Activated naive CD4-positive, alpha-beta T cell treated with anti-CD3 and anti-CD28 coated beads for 36 hours (primary cell): ENCODE measurements at regions not wholly inside any gene's neighbourhood (a gene's known extent, or its start where the extent isn't known, plus 50 kb on each side); places are given as distances from the start of the nearest gene placed in this dataset.

Experiments used
- CTCF ChIA-PET: fragments of 350-600 bp; sonication (Branson Sonifier 250); formaldehyde crosslinking; loops from one replicate; lab custom pipeline; 2021; ENCODE audit warnings: antibody characterized with exemption; lab: Charles Lee
- DNase-seq: peaks from one replicate; pipeline ENCODE4 v3.0.0-alpha.2; 2020
- H3K27ac Mint-ChIP-seq: one replicate; pipeline ENCODE4 v1.8.0; 2021; ENCODE audit warnings: mild to moderate bottlenecking, mixed read lengths
- H3K27me3 Mint-ChIP-seq: one replicate; pipeline ENCODE4 v1.8.0; 2021; ENCODE audit warnings: low read depth, mixed read lengths
- H3K36me3 Mint-ChIP-seq: one replicate; pipeline ENCODE4 v1.8.0; 2021; ENCODE audit warnings: low read depth, mixed read lengths
- H3K4me1 Mint-ChIP-seq: one replicate; pipeline ENCODE4 v1.8.0; 2021; ENCODE audit warnings: low read depth, mixed read lengths
- H3K4me3 Mint-ChIP-seq: one replicate; pipeline ENCODE4 v1.8.0; 2021; ENCODE audit warnings: mild to moderate bottlenecking, moderate library complexity, mixed read lengths
- H3K9me3 Mint-ChIP-seq: one replicate; pipeline ENCODE4 v1.8.0; 2021; ENCODE audit warnings: mixed read lengths
- intact Hi-C: fragments of 100-400 bp; cut with micrococcal nuclease; formaldehyde crosslinking; loops from one replicate; pipeline ENCODE4 v1.15.1; 2023

DNA sequence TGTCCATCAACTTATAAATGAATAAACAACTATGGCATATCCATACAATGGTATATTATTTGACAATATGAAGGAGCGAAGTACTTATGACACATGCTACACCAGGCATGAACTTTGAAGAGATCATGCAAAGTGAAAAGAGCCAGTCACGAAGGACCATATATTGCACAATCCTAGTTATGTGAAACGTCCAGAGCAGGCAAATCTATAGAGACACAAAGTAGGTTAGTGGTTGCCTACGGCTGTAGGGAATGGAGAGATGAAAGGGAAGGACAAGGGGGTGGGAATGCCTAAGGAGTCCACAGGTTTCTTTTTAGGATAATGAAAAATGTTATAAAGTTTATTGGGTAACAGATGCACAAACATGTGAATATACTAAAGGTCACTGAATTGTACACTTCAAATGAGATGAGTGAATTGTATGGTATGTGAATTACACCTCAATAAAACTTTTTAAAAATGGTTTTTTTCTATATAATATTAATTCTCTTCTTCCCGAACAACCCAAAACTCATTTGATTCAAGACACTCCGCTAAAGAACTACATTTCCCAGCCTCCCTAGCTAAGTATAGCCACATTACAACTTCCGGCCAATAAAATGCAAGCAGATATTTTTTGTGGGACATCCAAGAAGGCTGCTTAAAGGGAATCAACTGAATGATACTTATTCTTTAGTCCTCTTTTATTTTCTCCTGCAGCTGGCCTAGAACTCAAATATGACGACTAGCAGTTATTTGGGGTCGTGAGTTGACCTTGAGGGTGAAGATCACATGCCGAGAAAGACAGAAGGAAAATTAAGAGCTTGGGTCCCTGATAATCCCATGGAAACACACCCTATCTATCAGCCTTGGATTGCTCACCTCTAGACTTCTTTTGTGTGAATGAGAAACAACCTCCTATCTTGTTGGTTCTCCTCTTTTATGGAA, 187.2 kb downstream of the TTC8 start:
- CTCF ChIA-PET, result interaction anchor here (0.7 to 3.0 kb wide), 3 partner anchors 110 to 1741 kb away, joined by 3 to 8 read pairs (median 5); no protein-coding TSS in a partner anchor

DNA sequence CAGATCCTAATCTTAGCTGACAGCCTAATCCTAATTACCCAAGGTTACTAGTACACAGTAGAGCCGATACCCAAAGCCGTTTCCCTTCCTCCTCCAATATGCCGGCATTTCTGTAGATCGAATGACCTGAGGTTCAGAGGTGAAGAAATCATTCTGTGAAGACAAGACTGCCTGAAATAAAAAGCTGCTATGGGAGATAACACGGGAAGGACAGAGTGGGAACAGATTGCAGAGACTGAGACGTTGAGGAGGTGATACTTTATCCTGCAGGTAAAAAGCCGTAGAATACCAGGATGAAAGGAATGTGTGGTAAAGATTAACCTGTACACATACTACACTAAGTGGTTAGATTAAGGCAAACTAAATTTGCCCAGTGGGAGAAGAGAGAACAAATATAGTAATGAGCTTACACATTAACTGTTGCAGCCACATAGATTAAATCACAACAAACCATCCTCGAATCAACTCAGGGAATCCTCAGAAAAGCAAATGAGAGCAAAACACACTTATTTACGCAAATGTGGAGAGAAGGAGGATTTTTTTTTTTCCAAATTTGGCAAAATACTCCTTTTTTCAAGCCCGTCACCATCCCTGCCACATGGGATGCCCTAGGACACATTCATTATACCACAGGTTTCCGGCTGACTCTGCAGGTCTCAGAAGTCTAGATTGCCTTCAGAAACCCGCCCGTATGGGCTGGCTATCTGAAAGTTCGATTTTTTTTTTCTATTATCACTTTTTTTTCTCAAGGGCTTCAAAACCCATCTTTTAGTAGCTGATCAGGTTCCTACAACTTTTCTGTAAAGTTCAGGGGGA, 188.0 kb downstream of the TTC8 start:
- DNase-seq, result no peak
- peaks cover 5% of the 10 kb centered on the region for H3K4me1 Mint-ChIP-seq
- H3K36me3 Mint-ChIP-seq, result no peaks in the 10 kb centered on the region
- no peak overlapping the region for H3K4me3 Mint-ChIP-seq
- H3K27me3 Mint-ChIP-seq, result peaks cover 7% of the 10 kb centered on the region
- H3K27ac Mint-ChIP-seq, result no peak overlapping the region
- intact Hi-C loops, result loop anchor here (1.0 to 2.0 kb wide), 3 partner anchors 345 to 520 kb away; no protein-coding TSS in a partner anchor
- CTCF ChIA-PET, result interaction anchor here (0.7 to 3.0 kb wide), 4 partner anchors 109 to 1740 kb away, joined by 3 to 8 read pairs (median 5); no protein-coding TSS in a partner anchor
- no peaks in the 10 kb centered on the region for H3K9me3 Mint-ChIP-seq

More for the DNA sequence above, 187.2 kb downstream of the TTC8 start:
- H3K9me3 Mint-ChIP-seq, result no peaks in the 10 kb centered on the region
- intact Hi-C loops, result loop anchor here (2.0 kb wide), 2 partner anchors 455 to 519 kb away; no protein-coding TSS in a partner anchor
- peaks cover 5% of the 10 kb centered on the region for H3K4me1 Mint-ChIP-seq
- DNase-seq, result no peak
- H3K4me3 Mint-ChIP-seq, result no peak overlapping the region
- H3K36me3 Mint-ChIP-seq, result no peaks in the 10 kb centered on the region
- H3K27ac Mint-ChIP-seq, result no peak overlapping the region
- peaks cover 7% of the 10 kb centered on the region for H3K27me3 Mint-ChIP-seq

DNA sequence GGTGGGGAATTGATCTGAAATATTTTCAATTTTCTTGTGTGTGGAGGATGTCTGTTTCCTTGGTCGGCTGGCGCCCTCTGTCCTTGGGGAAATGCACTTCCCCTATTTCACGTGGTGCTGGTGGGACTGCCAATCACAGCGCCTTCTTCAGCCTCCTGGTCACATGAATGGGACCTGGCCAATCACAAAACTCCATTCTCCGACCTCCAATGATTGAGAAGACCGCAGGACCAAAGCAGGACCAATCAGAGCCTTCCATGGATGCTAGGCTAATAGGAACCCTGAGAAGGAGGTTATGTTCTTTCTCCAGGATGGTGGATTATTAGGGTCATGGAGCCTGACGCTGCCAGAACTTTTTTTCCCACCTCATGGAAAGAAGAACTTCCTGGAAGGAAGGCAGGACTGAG, 188.7 kb downstream of the TTC8 start:
- DNase-seq, result peak; percentile 52
- H3K27ac Mint-ChIP-seq, result no peak overlapping the region
- intact Hi-C loops, result loop anchor here (1.0 to 2.0 kb wide), 3 partner anchors 346 to 520 kb away; no protein-coding TSS in a partner anchor
- peaks cover under 1% of the 10 kb centered on the region for H3K4me1 Mint-ChIP-seq
- H3K27me3 Mint-ChIP-seq, result peaks cover 7% of the 10 kb centered on the region
- CTCF ChIA-PET, result interaction anchor here (3.0 kb wide), 1 partner anchor 345 kb away, joined by 8 read pairs; no protein-coding TSS in a partner anchor
- no peaks in the 10 kb centered on the region for H3K9me3 Mint-ChIP-seq
- H3K4me3 Mint-ChIP-seq, result no peak overlapping the region
- H3K36me3 Mint-ChIP-seq, result no peaks in the 10 kb centered on the region

DNA sequence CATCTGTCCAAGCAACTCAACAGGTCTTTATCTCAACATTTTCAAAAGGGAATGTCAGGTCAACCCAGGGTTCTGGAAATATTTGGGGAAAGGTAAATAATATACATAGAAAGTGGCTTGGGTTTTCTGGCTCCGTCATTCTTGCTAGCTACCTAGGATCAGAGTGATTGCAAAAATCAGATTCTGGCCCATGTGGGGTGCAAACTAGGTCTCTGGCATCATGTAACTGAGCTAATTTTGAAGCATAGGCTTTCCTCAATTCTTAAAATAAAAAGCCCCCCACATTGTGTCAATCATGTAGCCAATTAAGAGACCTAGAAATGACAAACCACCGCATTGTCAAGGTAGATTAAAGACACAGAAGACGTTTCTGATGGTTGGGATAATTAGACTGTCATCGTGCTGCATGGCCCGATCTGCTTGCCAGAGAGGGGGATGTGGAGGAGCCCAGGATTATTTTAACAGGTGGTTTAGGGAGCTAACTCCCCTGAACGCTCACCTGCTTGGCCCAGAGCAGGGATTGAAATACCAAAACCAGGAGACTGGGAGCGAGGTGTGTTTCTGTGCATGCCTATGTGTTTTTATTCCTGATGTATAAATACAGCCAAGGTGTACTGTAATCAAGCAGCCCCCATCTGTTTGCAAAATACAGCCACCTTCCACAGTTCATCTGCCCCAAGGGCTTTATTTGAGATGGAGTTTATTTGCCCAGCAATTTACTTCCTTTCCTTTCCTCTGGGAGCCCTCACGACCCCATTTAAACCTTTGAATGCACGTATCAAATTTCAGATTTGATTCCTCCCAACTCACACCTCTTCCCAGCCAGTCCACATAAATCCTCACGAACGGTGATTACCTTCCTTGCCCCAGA, 189.5 kb downstream of the TTC8 start:
- no peaks in the 10 kb centered on the region for H3K36me3 Mint-ChIP-seq
- no peaks in the 10 kb centered on the region for H3K4me1 Mint-ChIP-seq
- peaks cover 7% of the 10 kb centered on the region for H3K27me3 Mint-ChIP-seq
- no peaks in the 10 kb centered on the region for H3K9me3 Mint-ChIP-seq
- DNase-seq, result no peak
- intact Hi-C loops, result loop anchor here (1.0 to 2.0 kb wide), 3 partner anchors 347 to 521 kb away; no protein-coding TSS in a partner anchor
- no peak overlapping the region for H3K4me3 Mint-ChIP-seq
- H3K27ac Mint-ChIP-seq, result no peak overlapping the region
- CTCF ChIA-PET, result interaction anchor here (0.5 to 3.0 kb wide), 3 partner anchors 13 to 346 kb away, joined by 3 to 8 read pairs (median 6); no protein-coding TSS in a partner anchor

DNA sequence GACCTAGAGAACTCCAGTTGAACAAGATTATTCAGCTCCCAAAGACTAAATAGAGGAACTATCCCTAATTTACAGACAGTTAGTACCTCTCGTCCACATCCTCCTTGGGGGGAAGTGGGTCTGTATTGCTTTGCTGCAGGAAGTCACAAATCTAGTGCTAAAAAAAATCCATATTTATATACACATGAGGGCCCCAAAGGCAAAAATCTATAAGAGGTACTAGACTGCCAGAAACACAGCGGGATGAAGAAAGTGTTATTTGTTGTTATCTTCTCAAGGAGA, 190.1 kb downstream of the TTC8 start:
- Mint-ChIP-seq H3K27ac (no peak overlapping the region), H3K9me3 (no peaks in the 10 kb centered on the region), H3K4me3 (no peak overlapping the region), H3K36me3 (no peaks in the 10 kb centered on the region), H3K27me3 (peaks cover 7% of the 10 kb centered on the region), H3K4me1 (no peaks in the 10 kb centered on the region)
- no peak for DNase-seq
- CTCF ChIA-PET, result interaction anchor here (1.5 to 3.0 kb wide), 2 partner anchors 13 to 347 kb away, joined by 6 to 8 read pairs; no protein-coding TSS in a partner anchor
- intact Hi-C loops, result no loop called here

DNA sequence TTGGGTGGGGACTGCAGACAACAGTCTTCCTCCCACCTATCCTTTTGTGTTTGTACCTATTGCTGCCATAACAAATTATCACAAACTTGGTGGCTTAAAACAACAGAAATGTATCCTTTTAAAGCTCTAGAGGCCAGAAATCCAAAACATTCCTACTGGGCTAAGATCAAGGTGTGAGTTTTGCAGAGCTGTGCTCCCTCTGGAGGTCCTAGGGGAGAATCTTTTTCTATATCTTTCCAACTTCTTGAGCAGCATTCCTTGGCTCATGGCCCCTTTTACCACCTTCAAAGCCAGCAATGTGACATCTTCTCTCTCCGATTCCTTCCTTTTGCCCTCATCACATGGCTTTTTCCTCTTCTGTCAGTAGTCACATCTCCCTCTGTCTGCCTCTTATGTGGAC, 190.6 kb downstream of the TTC8 start:
- no peak overlapping the region for H3K27ac Mint-ChIP-seq

DNA sequence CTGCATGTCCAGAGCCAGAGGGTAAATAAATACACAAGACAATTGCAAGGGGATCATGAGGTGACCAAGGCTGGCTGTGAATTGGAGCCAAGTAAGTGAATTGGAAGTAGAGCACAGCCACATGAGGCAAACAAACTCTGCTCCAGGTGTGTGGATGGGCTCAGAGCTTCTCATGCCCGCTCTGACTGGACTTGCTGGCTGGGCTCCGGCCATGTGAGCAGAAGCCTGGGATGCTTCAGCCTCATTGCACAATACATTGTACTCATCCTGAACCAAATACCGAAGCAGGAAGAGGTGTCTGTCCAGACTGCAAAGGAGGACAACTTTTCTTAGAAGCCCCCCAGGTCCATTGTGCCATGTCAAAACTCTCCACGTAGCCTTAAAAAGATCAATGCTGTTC, 193.0 kb downstream of the TTC8 start:
- no peaks in the 10 kb centered on the region for H3K9me3 Mint-ChIP-seq
- intact Hi-C loops, result no loop called here
- H3K27ac Mint-ChIP-seq, result no peak overlapping the region
- DNase-seq, result no peak
- no peak overlapping the region for H3K4me3 Mint-ChIP-seq
- peaks cover 13% of the 10 kb centered on the region for H3K27me3 Mint-ChIP-seq
- H3K4me1 Mint-ChIP-seq, result no peaks in the 10 kb centered on the region
- H3K36me3 Mint-ChIP-seq, result no peaks in the 10 kb centered on the region
- CTCF ChIA-PET, result no interaction called here

More for the DNA sequence above, 190.6 kb downstream of the TTC8 start:
- Mint-ChIP-seq H3K36me3 (no peaks in the 10 kb centered on the region), H3K4me1 (no peaks in the 10 kb centered on the region), H3K9me3 (no peaks in the 10 kb centered on the region), H3K27me3 (peaks cover 7% of the 10 kb centered on the region), H3K4me3 (no peak overlapping the region)
- intact Hi-C loops, result no loop called here
- CTCF ChIA-PET, result interaction anchor here (1.5 kb wide), 1 partner anchor 12 kb away, joined by 6 read pairs; no protein-coding TSS in a partner anchor
- DNase-seq, result no peak

DNA sequence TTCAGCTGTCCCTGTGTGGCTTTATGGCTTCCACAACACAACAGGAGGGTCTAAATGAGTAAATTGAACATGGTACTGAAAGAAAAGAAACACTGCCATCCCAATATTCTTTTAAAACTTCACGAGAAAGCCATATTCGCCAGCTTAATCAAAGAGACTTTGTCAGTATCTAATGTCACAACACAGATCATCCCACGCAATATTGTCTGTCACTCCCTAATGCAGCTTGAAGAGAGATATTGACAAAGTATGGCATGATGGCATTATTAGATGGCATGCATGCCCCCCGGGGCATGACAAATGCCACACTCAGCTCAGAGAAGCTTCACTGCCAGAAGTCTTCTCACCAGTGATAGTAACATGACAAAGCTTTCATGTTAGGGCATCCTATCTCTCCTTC, 197.8 kb downstream of the TTC8 start:
- Mint-ChIP-seq H3K36me3 (no peaks in the 10 kb centered on the region), H3K9me3 (no peaks in the 10 kb centered on the region), H3K27ac (no peak overlapping the region), H3K4me1 (no peaks in the 10 kb centered on the region), H3K27me3 (peaks cover 30% of the 10 kb centered on the region), H3K4me3 (no peak overlapping the region)
- CTCF ChIA-PET, result interaction anchor here (0.6 to 1.2 kb wide), 2 partner anchors 269 to 318 kb away, joined by 3 to 4 read pairs; no protein-coding TSS in a partner anchor
- DNase-seq, result no peak
- intact Hi-C loops, result no loop called here

DNA sequence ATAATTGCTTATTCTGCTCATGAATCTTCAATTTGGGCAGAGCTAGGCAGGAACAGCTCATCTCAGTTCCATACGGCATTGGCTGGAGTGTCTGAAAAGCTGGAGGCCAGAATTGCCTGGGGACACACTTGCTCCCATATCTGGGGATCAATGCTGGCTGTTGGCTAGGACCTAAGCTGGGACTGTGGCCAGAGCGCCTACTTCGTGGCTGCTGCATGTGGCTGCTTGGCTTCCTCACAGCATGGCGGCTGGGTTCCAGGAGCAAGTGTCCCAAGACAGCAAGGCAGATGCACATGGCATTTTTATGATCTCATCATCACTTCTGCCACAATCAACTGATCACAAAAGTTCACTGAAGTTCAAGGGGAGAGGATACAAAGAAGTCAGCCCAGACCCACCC, 200.2 kb downstream of the TTC8 start:
- no peak for DNase-seq
- H3K27ac Mint-ChIP-seq, result no peak overlapping the region
- H3K4me3 Mint-ChIP-seq, result no peak overlapping the region
- peaks cover 48% of the 10 kb centered on the region for H3K27me3 Mint-ChIP-seq
- H3K4me1 Mint-ChIP-seq, result no peaks in the 10 kb centered on the region
- intact Hi-C loops, result loop anchor here (5.0 kb wide), 2 partner anchors 393 to 743 kb away; partner anchors contain the start of gene FOXN3
- no peaks in the 10 kb centered on the region for H3K36me3 Mint-ChIP-seq
- CTCF ChIA-PET, result interaction anchor here (0.7 kb wide), 1 partner anchor 64 kb away, joined by 3 read pairs; no protein-coding TSS in a partner anchor
- no peaks in the 10 kb centered on the region for H3K9me3 Mint-ChIP-seq

DNA sequence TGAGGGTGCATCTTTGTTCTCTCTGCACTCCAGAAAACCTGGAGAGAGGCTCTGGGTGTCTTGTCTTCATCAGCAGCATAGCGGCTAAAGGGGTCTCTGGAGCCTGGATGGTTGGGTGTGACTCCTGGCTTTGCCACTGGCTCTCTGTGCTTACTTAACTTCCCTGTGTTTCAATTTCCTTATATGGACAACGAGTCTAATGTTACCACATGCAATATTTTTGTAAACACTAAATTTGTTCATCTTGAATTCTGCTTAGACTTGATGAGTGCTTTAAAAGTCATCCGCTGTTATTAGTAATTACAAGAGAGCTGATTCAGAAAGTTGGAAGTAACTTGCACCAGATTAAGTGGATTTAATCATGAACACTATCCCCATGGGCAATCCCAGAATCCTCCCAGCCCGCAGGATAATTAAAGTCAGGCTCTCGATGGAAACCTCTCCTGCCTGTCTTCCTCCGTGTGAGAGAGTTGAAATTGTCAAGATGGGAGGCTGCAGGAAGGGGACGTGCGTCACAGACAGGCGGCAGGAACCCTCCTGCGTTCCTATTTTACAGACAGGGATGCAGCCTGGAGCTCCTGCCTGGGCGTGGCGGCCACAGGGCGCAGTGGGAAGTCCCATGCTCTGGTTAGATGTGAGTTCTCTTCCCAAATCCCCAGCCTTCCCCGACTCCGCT, 201.2 kb downstream of the TTC8 start:
- Mint-ChIP-seq H3K27ac (no peak overlapping the region), H3K9me3 (no peaks in the 10 kb centered on the region), H3K27me3 (peaks cover 57% of the 10 kb centered on the region), H3K36me3 (no peaks in the 10 kb centered on the region), H3K4me1 (no peaks in the 10 kb centered on the region), H3K4me3 (no peak overlapping the region)
- intact Hi-C loops, result loop anchor here (5.0 kb wide), 2 partner anchors 392 to 742 kb away; partner anchors contain the start of gene FOXN3
- no peak for DNase-seq
- CTCF ChIA-PET, result interaction anchor here (1.4 kb wide), 3 partner anchors 20 to 913 kb away, joined by 3 read pairs; no protein-coding TSS in a partner anchor
